ENCODE measurements at regions not wholly inside any gene's neighbourhood (a gene's known extent, or its start where the extent isn't known, plus 50 kb on each side); places are given as distances from the start of the nearest gene placed in this dataset.

DNA sequence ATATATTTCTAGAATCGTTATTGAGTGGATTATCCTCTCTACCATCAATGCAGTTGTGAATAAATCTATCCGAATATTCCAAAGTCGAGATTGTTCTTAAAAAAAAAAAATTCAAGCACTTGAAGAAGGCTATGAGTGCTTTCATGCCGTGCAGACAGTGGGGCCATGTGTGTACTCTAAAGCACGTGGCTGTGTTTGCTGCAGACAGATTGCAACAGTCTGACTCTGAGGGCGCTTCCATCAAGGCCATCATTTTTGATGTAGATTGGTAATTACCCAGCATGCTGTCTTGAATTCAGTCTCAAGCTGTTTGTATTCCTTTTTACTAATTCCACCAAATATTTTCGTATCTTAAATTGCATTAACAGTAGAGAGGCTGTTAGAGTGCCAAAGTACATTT is 325.9 kb upstream of the LINC00305 start:
- in situ Hi-C loops (cut with HindIII; ENCODE audit: low sequenced_read_pairs), result no loop called here

DNA sequence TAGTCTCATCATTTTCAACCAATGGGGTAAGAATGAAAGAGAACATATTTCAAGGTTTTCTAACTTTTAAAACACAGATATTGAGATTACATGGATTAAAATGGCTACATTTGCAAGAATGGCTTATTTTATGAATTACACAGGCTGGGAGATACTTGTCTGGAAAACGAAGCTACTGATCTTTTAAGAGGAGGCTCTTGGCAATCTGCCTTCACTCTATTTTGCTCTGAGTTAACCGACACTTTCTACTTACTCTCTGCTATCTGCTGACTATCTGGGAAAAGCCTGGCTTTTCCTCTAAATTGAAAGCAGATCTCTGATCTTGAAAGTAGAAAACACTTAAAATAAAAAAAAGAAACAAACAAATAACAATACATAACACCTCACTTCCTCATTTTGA is 325.4 kb upstream of the LINC00305 start:
- in situ Hi-C loops (cut with HindIII; ENCODE audit: low sequenced_read_pairs), result no loop called here

DNA sequence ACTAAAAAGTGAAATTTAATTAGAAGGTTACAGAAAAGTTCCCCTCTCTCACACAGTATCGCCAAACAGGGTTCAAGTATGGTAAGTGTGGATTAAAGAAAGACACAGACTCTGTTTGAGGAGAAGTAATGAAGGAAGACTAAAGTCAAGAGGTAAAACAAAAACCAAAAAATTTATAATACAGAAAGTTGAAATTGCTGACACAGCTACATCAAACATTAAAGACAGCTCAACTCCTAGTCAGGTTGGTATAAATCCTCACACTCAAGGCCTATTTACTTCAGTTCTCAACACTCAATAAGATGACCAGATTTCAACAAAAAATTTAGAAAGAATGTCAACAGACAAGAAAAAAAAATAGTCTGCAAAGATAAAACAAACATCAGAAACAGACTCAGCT is 300.5 kb upstream of the LINC00305 start:
- in situ Hi-C loops (cut with HindIII; ENCODE audit: low sequenced_read_pairs), result no loop called here

DNA sequence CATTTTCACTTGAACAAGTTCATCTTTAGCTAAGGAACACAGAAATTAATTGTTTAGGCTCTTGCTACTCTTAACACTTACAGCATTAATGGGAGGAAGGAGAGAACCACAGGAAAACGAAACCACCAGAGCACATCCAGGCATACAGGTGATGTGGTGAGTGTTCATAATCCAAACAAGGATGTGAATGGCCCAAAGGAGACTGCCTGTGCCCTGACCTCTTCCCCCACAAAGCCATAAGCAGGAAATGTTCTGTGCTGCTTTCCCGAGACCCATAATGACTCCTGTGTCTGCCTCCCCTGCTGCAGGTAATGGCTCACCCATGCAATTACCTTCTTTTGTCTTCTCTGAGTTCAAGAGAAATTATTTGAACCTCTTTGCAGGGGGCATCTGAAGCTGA is 295.9 kb upstream of the LINC00305 start:
- in situ Hi-C loops (cut with HindIII; ENCODE audit: low sequenced_read_pairs), result no loop called here

DNA sequence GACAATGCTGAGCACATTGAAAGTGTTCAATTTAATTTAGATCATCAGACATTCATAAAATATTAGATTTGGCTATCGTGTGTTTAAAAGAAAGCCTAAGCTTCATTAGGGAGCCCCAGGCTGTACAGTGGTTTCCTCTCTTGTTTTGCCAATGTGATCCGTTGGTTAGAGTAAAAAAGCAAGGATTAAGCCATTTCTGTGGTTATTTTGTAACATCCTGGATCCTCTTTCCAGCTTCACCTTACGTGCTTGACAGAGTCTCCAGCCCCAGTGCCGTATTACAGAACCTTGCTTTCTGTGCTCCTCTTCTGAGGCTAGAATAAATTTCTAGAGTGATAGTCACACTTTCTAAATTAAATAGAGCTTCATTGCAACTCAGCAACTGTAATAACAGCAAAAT is 289.3 kb upstream of the LINC00305 start:
- in situ Hi-C loops (cut with HindIII; ENCODE audit: low sequenced_read_pairs), result no loop called here

DNA sequence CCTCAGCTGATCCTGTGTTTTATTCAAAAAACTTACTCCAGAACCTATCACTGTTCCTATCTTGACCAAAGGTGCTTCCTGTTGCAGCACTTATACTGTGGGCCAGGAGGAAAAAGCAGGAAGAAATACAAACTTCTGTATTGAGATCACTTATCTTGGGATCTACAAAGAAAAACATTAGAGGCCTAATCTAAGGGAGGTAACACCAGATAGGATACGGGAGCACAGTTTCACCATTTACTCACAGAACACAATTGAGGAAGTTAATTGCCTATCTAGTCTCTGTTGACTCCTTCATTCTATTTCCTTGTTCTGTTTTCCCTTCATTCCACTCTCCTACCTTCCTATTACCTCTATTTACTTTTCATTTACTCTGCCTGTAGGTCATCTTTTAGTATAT is 287.2 kb upstream of the LINC00305 start:
- in situ Hi-C loops (cut with HindIII; ENCODE audit: low sequenced_read_pairs), result no loop called here

DNA sequence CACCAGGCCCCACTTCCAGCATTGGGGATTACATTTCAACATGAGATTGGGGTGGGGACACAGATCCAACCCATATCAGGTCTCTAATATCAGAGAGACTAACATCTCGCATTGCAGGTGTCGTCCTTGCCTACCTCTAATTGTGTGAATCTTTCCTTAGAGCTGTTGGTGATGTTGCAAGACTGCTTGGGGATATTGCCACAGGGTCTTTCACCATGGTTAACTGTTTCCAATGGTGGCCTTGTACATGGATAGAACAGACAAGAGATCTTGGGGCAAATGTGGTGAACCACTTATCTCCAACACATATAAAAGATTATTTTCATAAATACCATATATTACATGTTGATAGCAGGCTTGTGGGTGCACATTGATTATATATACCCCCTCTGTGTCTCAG is 270.3 kb upstream of the LINC00305 start:
- in situ Hi-C loops (cut with HindIII; ENCODE audit: low sequenced_read_pairs), result no loop called here

DNA sequence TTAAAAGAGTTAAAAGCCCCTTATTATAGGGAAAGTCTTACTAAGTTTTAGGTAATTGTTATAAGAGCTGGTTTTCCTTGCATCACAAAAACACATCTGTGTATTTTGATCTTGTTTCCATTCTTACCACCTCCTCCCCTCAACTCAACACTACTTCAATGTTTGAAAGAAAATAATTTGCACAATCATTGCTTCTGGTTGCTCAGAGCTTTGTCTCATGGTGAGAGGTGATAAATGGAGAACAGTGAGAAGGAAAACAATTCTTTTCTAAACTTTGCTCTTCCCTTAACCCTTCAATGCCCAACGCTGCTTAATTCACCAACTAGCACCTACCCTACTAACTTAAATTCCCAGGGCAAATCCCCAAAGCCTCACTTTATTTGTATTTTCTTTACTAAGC is 268.1 kb upstream of the LINC00305 start:
- in situ Hi-C loops (cut with HindIII; ENCODE audit: low sequenced_read_pairs), result no loop called here

DNA sequence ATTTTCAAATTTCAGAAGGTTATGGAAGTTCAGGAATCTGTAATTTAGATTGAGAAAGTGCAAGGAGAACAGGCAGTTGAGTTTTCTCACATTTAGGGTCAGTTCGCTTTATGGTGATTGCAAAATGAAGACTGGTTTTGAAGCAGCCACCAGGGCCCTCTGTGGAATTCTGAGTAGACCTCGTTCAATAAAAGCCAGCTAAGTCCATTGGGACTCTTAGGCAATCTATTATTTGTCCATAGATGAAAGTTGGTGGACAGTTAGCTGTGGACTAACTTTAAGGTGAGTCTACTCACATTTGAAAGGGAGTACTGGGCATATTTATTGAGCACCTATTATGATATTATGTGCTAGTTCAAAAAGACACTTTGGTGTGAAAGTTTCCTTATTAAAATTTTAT is 266.3 kb upstream of the LINC00305 start:
- in situ Hi-C loops (cut with HindIII; ENCODE audit: low sequenced_read_pairs), result no loop called here

DNA sequence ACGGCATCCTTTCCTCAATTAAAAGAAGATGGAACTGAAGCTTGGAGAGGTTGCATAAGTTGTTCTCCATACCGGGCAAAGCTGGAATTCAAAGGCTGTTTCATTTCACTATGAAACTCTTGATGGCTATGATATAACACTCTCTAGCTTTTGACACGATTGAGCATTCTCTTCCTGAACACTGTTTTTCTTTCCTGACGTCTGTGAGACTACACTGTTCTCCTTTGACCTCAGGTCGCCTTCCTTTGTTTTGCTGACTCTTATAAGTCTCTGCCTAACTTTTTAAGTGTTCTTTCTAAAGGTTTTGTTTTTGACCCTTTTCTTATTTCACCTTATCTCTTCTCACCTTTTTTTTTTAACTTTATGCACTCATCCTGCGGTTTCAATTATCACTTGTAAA is 261.8 kb upstream of the LINC00305 start:
- in situ Hi-C loops (cut with HindIII; ENCODE audit: low sequenced_read_pairs), result no loop called here

DNA sequence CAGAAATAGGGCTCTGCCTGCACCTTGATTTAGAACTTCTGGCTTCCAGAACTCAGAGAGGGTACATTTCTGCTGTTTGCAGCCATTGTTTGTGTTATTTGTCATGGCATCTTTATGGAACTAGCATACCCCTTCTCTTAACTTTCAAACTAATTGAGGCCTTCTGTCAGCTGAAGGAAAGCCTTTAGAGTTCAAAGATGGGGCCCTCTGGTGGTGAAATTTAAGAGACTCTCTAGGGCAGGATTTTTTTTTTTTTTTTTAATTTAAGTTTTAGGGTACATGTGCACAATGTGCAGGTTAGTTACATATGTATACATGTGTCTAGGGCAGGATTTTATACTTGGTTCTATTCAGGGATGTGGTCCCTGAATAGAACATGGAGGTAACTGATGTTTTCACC is 260.6 kb upstream of the LINC00305 start:
- in situ Hi-C loops (cut with HindIII; ENCODE audit: low sequenced_read_pairs), result no loop called here

DNA sequence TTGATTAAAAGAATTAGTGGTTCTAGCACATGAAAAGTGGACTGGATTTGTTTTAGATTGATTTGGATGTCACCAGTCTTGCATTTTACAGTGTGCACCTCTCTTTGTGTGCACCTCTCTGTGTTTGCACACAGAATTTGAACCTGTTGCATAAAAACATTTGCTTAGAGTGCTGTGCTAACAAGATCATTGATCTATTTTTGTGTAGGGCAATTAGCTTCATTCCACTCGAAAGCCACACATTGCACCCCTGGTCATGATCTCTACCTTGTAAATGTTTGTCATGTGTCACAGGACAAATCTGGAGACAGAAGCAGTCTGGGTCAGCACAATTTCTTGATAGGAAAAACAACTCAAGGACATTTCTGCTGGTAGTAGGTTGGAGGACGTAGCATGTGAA is 258.7 kb upstream of the LINC00305 start:
- in situ Hi-C loops (cut with HindIII; ENCODE audit: low sequenced_read_pairs), result no loop called here

DNA sequence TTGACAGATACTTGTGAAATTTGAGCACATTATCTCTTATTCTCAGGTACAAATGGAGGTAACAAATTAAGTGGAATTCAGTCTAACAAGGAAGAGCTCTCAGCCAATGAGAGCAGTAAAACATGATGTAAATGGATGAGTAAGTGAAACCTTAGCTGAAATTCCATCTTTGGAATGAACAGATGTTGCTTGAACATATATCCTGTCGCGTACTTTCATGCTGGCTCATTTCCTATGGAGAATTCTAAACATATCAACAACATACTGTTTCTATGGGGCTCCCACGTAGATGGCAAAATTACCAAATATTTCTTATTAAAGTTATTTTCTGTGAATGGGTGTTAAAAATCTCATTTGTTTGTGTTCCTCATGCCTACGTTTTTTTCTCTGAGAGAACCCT is 256.3 kb upstream of the LINC00305 start:
- in situ Hi-C loops (cut with HindIII; ENCODE audit: low sequenced_read_pairs), result no loop called here

DNA sequence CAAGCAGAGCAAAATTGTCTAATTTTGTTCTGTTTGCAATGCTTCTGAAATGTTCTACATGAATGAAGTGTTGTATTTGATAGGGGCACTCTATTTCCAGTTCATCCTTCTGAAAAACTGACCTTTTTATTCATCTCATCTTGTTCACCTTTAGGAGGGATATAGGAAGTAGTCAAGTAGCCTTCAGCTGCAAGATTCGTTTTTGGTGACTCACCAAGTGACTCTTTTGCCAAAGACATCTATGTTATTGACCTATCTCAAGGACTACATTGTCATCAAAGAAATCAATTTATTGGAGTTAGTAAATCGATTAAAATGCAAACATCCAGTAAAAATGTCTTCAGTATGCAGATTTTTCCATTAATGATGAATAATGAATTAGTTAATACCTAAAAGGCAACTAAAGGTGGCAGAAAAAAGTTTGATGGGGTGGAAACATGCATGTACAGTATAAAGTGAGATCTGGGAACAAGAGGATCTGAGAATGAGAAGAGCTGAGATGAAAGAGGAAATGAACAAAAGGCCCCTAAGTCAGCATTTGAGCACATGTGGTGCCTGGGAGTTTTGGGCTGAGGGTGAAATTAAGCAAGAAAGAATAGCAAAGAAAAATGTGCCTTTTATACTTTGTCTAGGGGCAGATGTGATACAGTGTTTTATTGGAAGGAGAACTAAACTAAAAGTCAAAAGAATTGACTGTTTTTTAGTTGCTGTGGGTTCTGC is 255.1 kb upstream of the LINC00305 start:
- in situ Hi-C loops (cut with HindIII; ENCODE audit: low sequenced_read_pairs), result no loop called here

DNA sequence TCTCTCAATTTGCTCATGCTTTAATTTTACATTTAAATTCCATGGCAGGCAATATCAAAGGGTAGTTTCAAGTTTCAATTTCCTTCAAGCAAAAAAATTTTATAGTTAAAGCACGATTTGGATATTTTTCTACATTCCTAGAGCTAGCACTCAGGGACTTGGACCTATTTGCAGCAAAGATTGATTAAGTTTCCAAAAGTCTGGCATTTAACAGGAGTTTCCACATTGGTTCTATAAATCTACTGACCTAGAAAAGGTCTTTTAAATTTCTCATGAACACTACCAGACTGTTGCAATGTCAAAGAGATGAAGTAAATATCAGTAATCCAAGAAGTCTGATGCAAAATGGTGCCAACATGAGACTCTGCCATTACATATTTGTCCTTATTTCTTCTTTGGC is 253.7 kb upstream of the LINC00305 start:
- in situ Hi-C loops (cut with HindIII; ENCODE audit: low sequenced_read_pairs), result no loop called here

DNA sequence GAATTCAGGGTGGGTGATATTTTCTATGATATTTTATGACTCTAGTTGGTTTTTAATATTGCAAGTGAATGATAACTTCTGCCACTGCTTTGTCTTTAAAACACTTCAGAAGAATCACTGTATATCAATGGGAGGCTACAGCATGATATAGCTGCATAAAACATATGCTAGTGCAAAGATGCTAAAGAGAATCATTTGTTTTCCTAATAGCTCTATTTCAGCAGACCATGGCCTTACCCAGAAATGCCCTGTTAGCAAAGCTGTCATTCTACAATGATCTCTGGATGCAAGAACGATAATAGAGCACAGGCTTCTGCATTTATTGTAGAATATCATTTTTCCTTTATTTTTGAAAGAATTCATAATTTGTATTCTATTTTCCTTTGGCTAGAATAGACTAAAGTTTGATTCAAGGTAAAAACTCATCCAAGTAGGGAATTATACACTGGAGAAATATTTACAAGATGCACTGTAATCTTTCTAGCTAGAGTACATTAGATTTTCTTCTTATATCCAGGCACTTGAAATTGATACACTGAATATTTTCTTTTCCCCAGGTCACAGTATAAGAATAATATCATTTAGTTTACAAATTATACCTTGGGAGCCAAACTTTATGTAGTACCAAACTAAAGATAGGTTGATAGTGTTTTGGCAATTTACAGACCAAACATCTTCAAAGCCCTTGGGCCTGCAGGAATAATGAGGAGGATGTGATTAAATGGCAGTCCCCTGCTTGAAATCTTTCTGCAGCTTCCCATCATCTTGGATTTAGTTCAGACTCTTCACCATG is 252.6 kb upstream of the LINC00305 start:
- in situ Hi-C loops (cut with HindIII; ENCODE audit: low sequenced_read_pairs), result no loop called here

DNA sequence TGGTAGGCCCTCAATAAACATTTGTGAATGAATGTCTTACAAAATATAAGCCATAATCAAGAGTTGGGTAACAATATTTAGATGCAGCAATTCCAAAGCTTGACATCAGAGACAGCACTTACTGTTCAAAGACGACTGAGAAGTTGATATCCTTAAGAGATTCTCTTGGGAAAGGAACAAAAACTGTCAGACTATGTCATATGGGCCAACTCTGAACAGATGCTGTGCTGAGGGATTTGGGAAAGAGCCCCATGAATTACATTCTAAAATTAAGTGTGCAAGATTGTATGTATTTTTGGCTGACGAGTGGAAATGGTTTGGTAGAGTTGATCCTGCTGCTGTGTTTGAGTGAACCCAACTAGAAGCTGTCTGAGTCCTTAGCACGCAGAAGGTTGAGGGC is 250.7 kb upstream of the LINC00305 start:
- in situ Hi-C loops (cut with HindIII; ENCODE audit: low sequenced_read_pairs), result no loop called here

DNA sequence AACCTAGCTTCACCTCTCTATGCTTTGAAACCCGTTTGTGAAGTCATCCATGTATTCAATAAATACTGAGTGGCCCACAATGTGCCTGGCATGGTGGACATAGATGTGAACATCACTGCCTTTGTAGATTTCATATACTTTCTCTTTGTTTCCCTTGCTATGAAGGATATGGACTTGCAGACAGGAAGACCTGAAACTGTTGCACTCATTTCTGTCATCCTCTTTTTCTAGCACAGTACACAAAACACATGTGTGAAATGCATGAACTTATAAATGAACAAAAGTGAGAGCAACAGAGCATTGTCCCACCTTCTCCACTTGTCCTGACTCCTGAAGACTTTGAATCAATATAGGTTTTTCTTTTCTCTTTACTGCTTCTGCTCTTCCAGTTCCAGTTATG is 249.4 kb upstream of the LINC00305 start:
- in situ Hi-C loops (cut with HindIII; ENCODE audit: low sequenced_read_pairs), result no loop called here

DNA sequence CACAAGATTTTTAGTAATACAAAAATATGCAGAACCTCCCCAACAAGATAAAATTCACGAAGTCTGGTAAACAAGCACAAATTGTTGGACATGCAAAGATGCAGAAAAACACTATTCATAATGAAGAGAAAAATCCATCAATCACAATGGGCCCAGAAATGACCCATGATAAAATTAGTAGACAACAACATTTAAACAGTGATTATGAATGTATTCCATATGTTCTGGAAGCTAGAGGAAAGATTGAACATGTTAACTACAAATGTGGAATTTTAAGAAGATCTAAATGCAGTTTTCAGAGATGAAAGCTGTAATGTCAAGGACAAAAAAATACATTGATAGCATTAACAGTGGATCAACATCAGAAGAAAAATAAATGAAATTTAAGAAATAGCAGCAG is 243.3 kb upstream of the LINC00305 start:
- in situ Hi-C loops (cut with HindIII; ENCODE audit: low sequenced_read_pairs), result no loop called here

DNA sequence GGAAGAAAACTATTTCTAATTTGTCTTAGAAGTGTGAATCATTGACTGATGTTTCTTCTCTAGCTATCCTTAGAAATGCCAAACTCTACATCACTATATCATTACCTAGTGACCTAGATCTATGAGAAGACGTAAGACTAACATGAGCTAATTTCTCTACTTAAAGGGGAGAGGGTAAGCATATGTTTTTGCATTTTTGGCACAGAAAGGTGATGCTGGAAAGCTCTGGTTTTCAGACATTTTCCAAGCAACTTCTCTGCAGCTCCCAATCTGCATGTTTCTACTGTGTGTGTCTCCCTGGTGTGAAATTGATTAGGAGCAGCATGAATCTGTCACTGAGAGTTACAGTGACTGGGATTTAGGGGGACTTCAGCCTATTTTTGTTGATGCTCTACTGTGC is 235.2 kb upstream of the LINC00305 start:
- in situ Hi-C loops (cut with HindIII; ENCODE audit: low sequenced_read_pairs), result no loop called here

DNA sequence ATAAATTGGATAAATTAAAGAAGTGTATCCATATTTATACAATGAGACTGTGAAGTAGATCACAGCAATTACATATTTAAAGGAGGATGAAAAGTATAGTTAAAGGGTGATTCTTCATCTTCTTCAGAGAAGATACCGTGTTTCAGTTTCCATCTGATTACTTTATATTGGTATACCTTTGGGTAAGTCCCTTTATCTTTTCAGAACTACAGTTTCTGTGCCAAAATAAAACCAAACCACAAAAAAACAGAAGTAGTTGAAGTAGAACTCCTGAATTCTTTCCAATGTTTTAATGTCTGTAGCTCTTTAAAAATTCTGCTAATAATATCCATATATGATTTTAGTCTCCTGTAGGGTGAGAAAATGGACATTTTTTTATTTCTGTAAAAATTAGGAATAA is 231.2 kb upstream of the LINC00305 start:
- in situ Hi-C loops (cut with HindIII; ENCODE audit: low sequenced_read_pairs), result no loop called here

DNA sequence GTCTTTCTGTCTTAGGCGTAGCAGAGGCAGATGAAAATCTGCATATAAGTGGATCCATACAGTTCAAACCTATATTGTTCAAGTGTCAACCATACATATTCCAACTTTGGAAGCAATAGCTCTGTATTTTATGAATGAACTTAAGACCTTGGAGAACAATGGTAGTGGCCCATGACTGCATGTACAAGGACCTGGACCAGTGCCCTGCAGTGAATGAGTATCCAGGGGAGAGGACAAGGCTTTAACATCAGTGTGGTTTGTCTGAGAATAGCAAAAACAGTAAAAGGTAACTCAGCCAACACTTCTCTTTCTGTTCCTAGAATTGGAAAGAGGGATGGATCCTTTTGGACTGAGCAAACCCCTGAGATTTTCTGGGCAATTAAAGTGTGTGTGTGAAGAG is 230.8 kb upstream of the LINC00305 start:
- in situ Hi-C loops (cut with HindIII; ENCODE audit: low sequenced_read_pairs), result no loop called here

DNA sequence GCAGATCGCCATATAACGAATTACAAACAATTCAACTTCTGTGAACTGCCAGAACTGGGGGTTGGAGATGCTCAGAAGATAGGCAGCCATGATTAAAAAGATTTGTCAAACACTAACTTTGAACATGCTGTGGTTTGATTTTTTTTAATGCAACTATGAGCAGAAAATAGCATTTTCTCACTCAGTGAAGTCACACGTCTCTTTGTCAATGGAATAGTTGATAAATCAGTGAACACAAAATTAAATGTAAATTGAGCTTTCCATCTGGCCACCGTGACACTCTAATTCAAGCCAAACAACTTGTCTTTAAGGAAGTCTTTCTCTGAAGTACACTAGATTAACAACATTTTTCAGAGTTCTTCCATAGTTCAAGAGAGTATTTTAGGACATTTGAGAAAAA is 228.6 kb upstream of the LINC00305 start:
- in situ Hi-C loops (cut with HindIII; ENCODE audit: low sequenced_read_pairs), result no loop called here

Data from endothelial cell of hepatic sinusoid (primary cell).